ENCODE measurements at regions not wholly inside any gene's neighbourhood (a gene's known extent, or its start where the extent isn't known, plus 50 kb on each side); places are given as distances from the start of the nearest gene placed in this dataset.

- TF ChIP-seq CTCF (IDR thresholded peaks at IDR 0.05) (no peak), POLR2A (IDR thresholded peaks at IDR 0.05) (no peak)
Measured at GRCh38 chr15:70334286-70334685, 236.6 kb upstream of the TLE3 start.

Data from transverse colon (tissue), 3 donors.